ENCODE measurements at regions not wholly inside any gene's neighbourhood (a gene's known extent, or its start where the extent isn't known, plus 50 kb on each side); places are given as distances from the start of the nearest gene placed in this dataset.

GRCh38 chr21:36552434-36552785, 72.5 kb upstream of the CLDN14 start:
- no peak overlapping the region for H3K4me3 ChIP-seq (ENCODE audit: control insufficient read depth, low read depth, low read length)

GRCh38 chr21:36553406-36553805, 73.5 kb upstream of the CLDN14 start:
- no peak for DNase-seq (ENCODE audit: low read depth)
- no peak overlapping the region for H3K4me3 ChIP-seq (ENCODE audit: control insufficient read depth, low read depth, low read length)
- TF ChIP-seq CTCF (IDR thresholded peaks at IDR 0.05; ENCODE audit: control insufficient read depth, insufficient read depth, low read depth, low read length, missing control alignments) = no peak

More at GRCh38 chr21:36552434-36552785, 72.5 kb upstream of the CLDN14 start:
- TF ChIP-seq CTCF (IDR thresholded peaks at IDR 0.05; ENCODE audit: control insufficient read depth, insufficient read depth, low read depth, low read length, missing control alignments) = no peak
- DNase-seq (ENCODE audit: low read depth) = no peak

- no peak for TF ChIP-seq CTCF (IDR thresholded peaks at IDR 0.05; ENCODE audit: control insufficient read depth, insufficient read depth, low read depth, low read length, missing control alignments)
- no peak for DNase-seq (ENCODE audit: low read depth)
- H3K4me3 ChIP-seq (ENCODE audit: control insufficient read depth, low read depth, low read length) = no peak overlapping the region
Observed at GRCh38 chr21:36554411-36555157, 74.7 kb upstream of the CLDN14 start.

- DNase-seq (ENCODE audit: low read depth) = no peak
- no peak overlapping the region for H3K4me3 ChIP-seq (ENCODE audit: control insufficient read depth, low read depth, low read length)
- no peak for TF ChIP-seq CTCF (IDR thresholded peaks at IDR 0.05; ENCODE audit: control insufficient read depth, insufficient read depth, low read depth, low read length, missing control alignments)
Observed at GRCh38 chr21:36555199-36555800, 75.4 kb upstream of the CLDN14 start.

- TF ChIP-seq CTCF (IDR thresholded peaks at IDR 0.05; ENCODE audit: control insufficient read depth, insufficient read depth, low read depth, low read length, missing control alignments) = no peak
- H3K4me3 ChIP-seq (ENCODE audit: control insufficient read depth, low read depth, low read length) = no peak overlapping the region
- no peak for DNase-seq (ENCODE audit: low read depth)
Observed at GRCh38 chr21:36557316-36557715, 77.4 kb upstream of the CLDN14 start.

DNA sequence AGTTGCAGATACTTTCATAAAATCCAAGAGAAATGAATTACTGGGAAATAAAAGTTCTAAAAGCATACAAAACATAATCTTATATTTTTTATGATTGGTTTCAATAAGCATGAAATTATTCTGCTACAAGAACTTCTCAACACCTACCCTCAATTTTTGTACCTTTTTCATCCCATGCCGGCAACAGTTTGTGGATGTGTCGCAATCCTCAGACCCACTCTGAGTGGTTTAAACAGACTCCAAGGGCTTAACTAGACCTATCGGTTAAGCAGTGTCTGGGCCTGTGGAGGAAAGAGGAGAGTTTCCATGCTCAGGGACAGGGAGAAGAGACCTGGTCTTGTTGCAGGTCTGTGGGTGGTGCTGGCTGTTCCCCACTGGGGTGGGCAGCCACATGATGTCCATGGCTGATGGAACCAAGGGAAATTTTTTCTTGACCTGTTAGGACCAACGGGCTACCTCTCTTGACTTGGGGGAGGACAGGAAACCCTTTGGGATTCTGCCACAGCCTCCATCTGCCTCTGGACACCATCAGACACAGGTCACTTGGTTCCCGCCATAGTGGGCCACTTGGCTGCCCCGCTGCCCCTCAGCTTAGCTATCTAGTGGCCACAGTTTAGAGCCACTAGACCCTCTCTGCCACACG, 81.1 kb upstream of the CLDN14 start:
- TF ChIP-seq CTCF (IDR thresholded peaks at IDR 0.05; ENCODE audit: control insufficient read depth, insufficient read depth, low read depth, low read length, missing control alignments) = no peak
- no peak overlapping the region for H3K4me3 ChIP-seq (ENCODE audit: control insufficient read depth, low read depth, low read length)
- DNase-seq (ENCODE audit: low read depth) = no peak
